ENCODE measurements at regions not wholly inside any gene's neighbourhood (a gene's known extent, or its start where the extent isn't known, plus 50 kb on each side); places are given as distances from the start of the nearest gene placed in this dataset.

DNA sequence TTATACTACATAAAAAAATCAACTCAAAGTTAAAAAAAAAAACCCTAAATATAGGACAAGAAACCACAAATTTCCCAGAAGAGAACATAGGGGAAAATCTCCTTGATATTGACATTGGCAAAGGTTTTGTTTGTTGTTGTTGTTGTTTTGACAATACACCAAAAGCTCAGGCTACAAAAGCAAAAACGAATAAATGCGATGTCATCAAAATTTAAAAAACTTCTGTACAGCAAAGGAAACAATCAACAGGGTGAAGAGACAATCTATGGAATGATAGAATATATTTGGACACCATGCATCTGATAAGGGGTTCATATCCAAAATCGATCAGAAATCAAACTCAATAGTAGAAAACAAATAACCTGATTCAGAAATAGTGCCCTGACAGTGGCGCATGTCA, 65.0 kb upstream of the L3MBTL4 start:
- TF ChIP-seq POLR2A (IDR thresholded peaks at IDR 0.05) (no peak), POLR2AphosphoS5 (IDR thresholded peaks at IDR 0.05) (no peak)
- TF ChIP-seq, protein P1, sequence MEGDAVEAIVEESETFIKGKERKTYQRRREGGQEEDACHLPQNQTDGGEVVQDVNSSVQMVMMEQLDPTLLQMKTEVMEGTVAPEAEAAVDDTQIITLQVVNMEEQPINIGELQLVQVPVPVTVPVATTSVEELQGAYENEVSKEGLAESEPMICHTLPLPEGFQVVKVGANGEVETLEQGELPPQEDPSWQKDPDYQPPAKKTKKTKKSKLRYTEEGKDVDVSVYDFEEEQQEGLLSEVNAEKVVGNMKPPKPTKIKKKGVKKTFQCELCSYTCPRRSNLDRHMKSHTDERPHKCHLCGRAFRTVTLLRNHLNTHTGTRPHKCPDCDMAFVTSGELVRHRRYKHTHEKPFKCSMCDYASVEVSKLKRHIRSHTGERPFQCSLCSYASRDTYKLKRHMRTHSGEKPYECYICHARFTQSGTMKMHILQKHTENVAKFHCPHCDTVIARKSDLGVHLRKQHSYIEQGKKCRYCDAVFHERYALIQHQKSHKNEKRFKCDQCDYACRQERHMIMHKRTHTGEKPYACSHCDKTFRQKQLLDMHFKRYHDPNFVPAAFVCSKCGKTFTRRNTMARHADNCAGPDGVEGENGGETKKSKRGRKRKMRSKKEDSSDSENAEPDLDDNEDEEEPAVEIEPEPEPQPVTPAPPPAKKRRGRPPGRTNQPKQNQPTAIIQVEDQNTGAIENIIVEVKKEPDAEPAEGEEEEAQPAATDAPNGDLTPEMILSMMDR (IDR thresholded peaks at IDR 0.05 in 8 of 11, conservative IDR thresholded peaks at IDR 0.05 in 3 of 11): no peak
